Lower leg skin (tissue), 3 donors: ENCODE measurements at regions not wholly inside any gene's neighbourhood (a gene's known extent, or its start where the extent isn't known, plus 50 kb on each side); places are given as distances from the start of the nearest gene placed in this dataset.

Experiments used
- CTCF ChIP-seq, 3 donors: fragments of 450-650 bp; IDR thresholded peaks; one replicate each; pipeline ENCODE4 v1.5.1; 2016; ENCODE audit warnings: antibody characterized with exemption in 3 of 3, mild to moderate bottlenecking in 3 of 3, moderate library complexity in 2 of 3
- POLR2A ChIP-seq, 2 donors: fragments of 450-650 bp; IDR thresholded peaks; one replicate each; pipeline ENCODE4 v1.6.1; 2016 to 2017; ENCODE audit warnings: antibody characterized with exemption in 2 of 2, mild to moderate bottlenecking in 1 of 2, moderate library complexity in 1 of 2

- TF ChIP-seq CTCF (IDR thresholded peaks at IDR 0.05) (no peak), POLR2A (IDR thresholded peaks at IDR 0.05) (no peak)
These were observed 672.2 kb upstream of the CELF4 start for GRCh38 chr18:38237796-38238195.
